ENCODE measurements at regions not wholly inside any gene's neighbourhood (a gene's known extent, or its start where the extent isn't known, plus 50 kb on each side); places are given as distances from the start of the nearest gene placed in this dataset.
"Not testable (repeated sequence)": the region's sequence is repeated elsewhere in the genome, so short reads cannot be mapped to it uniquely, and the experiment has no call there.

- DNase-seq (no peak), ATAC-seq (no peak)
- no peaks in the 10 kb centered on the region for H3K4me1 ChIP-seq (ENCODE audit: control insufficient read depth, insufficient read depth, low read length)
- H3K27me3 Mint-ChIP-seq (ENCODE audit: low read depth in 2 of 2), result no peaks in the 10 kb centered on the region
- no peak for TF ChIP-seq CTCF (IDR thresholded peaks at IDR 0.05)
- no peaks in the 10 kb centered on the region for H3K4me1 Mint-ChIP-seq
- no peak overlapping the region for H3K27ac Mint-ChIP-seq
- no peaks in the 10 kb centered on the region for H3K27me3 ChIP-seq (ENCODE audit: control insufficient read depth, insufficient read depth, low read length)
- no peak overlapping the region for H3K4me3 Mint-ChIP-seq
- intact Hi-C loops (cut with micrococcal nuclease), result no loop called here
- no peaks in the 10 kb centered on the region for H3K9me3 ChIP-seq (ENCODE audit: control insufficient read depth, insufficient read depth, low read length)
- no peaks in the 10 kb centered on the region for H3K36me3 Mint-ChIP-seq
- WGBS (ENCODE audit: insufficient coverage), result 95% methylated on average over 2 of the region's 2 CpGs
- H3K27ac ChIP-seq (ENCODE audit: low read length), result no peak overlapping the region
- no peak overlapping the region for H3K4me3 ChIP-seq (ENCODE audit: low read length)
- H3K9me3 Mint-ChIP-seq, result peaks cover 0 to 2% of the 10 kb centered on the region in 2 donors
- H3K36me3 ChIP-seq (ENCODE audit: control insufficient read depth, insufficient read depth, low read length), result no peaks in the 10 kb centered on the region
These were observed 190.3 kb upstream of the AHR start for GRCh38 chr7:17108049-17108584.

GRCh38 chr7:17109020-17109419 is 189.4 kb upstream of the AHR start:
- Mint-ChIP-seq H3K27ac (no peak overlapping the region), H3K27me3 (ENCODE audit: low read depth in 2 of 2) (no peaks in the 10 kb centered on the region), H3K36me3 (no peaks in the 10 kb centered on the region), H3K4me1 (no peaks in the 10 kb centered on the region), H3K9me3 (peaks cover 0 to 2% of the 10 kb centered on the region in 2 donors), H3K4me3 (no peak overlapping the region)
- H3K27ac ChIP-seq (ENCODE audit: low read length), result no peak overlapping the region
- no peaks in the 10 kb centered on the region for H3K4me1 ChIP-seq (ENCODE audit: control insufficient read depth, insufficient read depth, low read length)
- no peak for ATAC-seq
- H3K4me3 ChIP-seq (ENCODE audit: low read length), result no peak overlapping the region
- no peaks in the 10 kb centered on the region for H3K36me3 ChIP-seq (ENCODE audit: control insufficient read depth, insufficient read depth, low read length)
- DNase-seq, result no peak
- 100% methylated on average over 1 of the region's 2 CpGs for WGBS (ENCODE audit: insufficient coverage)
- no peaks in the 10 kb centered on the region for H3K9me3 ChIP-seq (ENCODE audit: control insufficient read depth, insufficient read depth, low read length)
- intact Hi-C loops (cut with micrococcal nuclease), result no loop called here
- TF ChIP-seq CTCF (IDR thresholded peaks at IDR 0.05), result no peak
- H3K27me3 ChIP-seq (ENCODE audit: control insufficient read depth, insufficient read depth, low read length), result no peaks in the 10 kb centered on the region

- H3K4me1 ChIP-seq (ENCODE audit: control insufficient read depth, insufficient read depth, low read length); DNase-seq; H3K4me3 Mint-ChIP-seq; H3K9me3 ChIP-seq (ENCODE audit: control insufficient read depth, insufficient read depth, low read length); H3K27me3 ChIP-seq (ENCODE audit: control insufficient read depth, insufficient read depth, low read length); H3K9me3 Mint-ChIP-seq; H3K27ac Mint-ChIP-seq; ATAC-seq; H3K36me3 ChIP-seq (ENCODE audit: control insufficient read depth, insufficient read depth, low read length); H3K4me3 ChIP-seq (ENCODE audit: low read length); H3K27ac ChIP-seq (ENCODE audit: low read length); H3K36me3 Mint-ChIP-seq; H3K4me1 Mint-ChIP-seq; intact Hi-C loops (cut with micrococcal nuclease); H3K27me3 Mint-ChIP-seq (ENCODE audit: low read depth in 2 of 2): not testable (repeated sequence)
- 83% methylated on average over 1 of the region's 2 CpGs for WGBS (ENCODE audit: insufficient coverage)
These were observed 184.7 kb upstream of the AHR start for GRCh38 chr7:17113770-17114169.

GRCh38 chr7:17118412-17118811 is 180.0 kb upstream of the AHR start:
- peaks cover 0 to 2% of the 10 kb centered on the region in 2 donors for H3K9me3 Mint-ChIP-seq
- H3K36me3 ChIP-seq (ENCODE audit: control insufficient read depth, insufficient read depth, low read length), result no peaks in the 10 kb centered on the region
- H3K36me3 Mint-ChIP-seq, result no peaks in the 10 kb centered on the region
- no peak overlapping the region for H3K27ac ChIP-seq (ENCODE audit: low read length)
- H3K9me3 ChIP-seq (ENCODE audit: control insufficient read depth, insufficient read depth, low read length), result no peaks in the 10 kb centered on the region
- no peak for TF ChIP-seq CTCF (IDR thresholded peaks at IDR 0.05)
- H3K4me1 ChIP-seq (ENCODE audit: control insufficient read depth, insufficient read depth, low read length), result no peaks in the 10 kb centered on the region
- H3K27me3 Mint-ChIP-seq (ENCODE audit: low read depth in 2 of 2), result peaks cover 0 to 9% of the 10 kb centered on the region in 2 donors
- intact Hi-C loops (cut with micrococcal nuclease), result no loop called here
- no peak overlapping the region for H3K27ac Mint-ChIP-seq
- H3K4me3 ChIP-seq (ENCODE audit: low read length), result no peak overlapping the region
- peak in 1 of 2 donors; percentile 26 for DNase-seq
- no peak overlapping the region for H3K4me3 Mint-ChIP-seq
- 74% methylated on average over 3 of the region's 3 CpGs for WGBS (ENCODE audit: insufficient coverage)
- H3K4me1 Mint-ChIP-seq, result no peaks in the 10 kb centered on the region
- peaks cover 3% of the 10 kb centered on the region for H3K27me3 ChIP-seq (ENCODE audit: control insufficient read depth, insufficient read depth, low read length)
- ATAC-seq, result no peak
